GM06990 (cell line): ENCODE measurements at regions not wholly inside any gene's neighbourhood (a gene's known extent, or its start where the extent isn't known, plus 50 kb on each side); places are given as distances from the start of the nearest gene placed in this dataset.

Experiments
- DNase-seq: peaks from one replicate; pipeline ENCODE4 v3.0.0-alpha.2; 2011; ENCODE audit not compliant: insufficient read length; ENCODE audit errors: extremely low read depth
- H3K27me3 ChIP-seq: replicated peaks from 2 replicates; pipeline ENCODE4 v1.6.0; 2011; ENCODE audit warnings: low read length; ENCODE audit not compliant: control insufficient read depth, insufficient read depth
- H3K36me3 ChIP-seq: 2 replicates; pipeline ENCODE4 v1.5.1; 2011; ENCODE audit warnings: low read length; ENCODE audit not compliant: control insufficient read depth, insufficient read depth
- H3K4me3 ChIP-seq: replicated peaks from 2 replicates; pipeline ENCODE4 v1.5.1; 2011; ENCODE audit warnings: low read depth, mild to moderate bottlenecking, control low read depth, low read length
- CTCF ChIP-seq: IDR thresholded peaks from 2 replicates; pipeline ENCODE4 v1.5.1; 2011; ENCODE audit warnings: low read length, control low read depth, mild to moderate bottlenecking, inconsistent platforms; ENCODE audit not compliant: insufficient read depth, poor library complexity, severe bottlenecking

- H3K36me3 ChIP-seq: no peaks in the 10 kb centered on the region
- no peak for TF ChIP-seq CTCF
- DNase-seq: no peak
- no peak overlapping the region for H3K4me3 ChIP-seq
- H3K27me3 ChIP-seq: no peaks in the 10 kb centered on the region
Measured at GRCh38 chr4:92182006-92182735, 121.6 kb upstream of the GRID2 start.

- no peak for DNase-seq
- TF ChIP-seq CTCF: no peak
- Histone ChIP-seq H3K36me3 (no peaks in the 10 kb centered on the region), H3K4me3 (no peak overlapping the region), H3K27me3 (no peaks in the 10 kb centered on the region)
Measured at GRCh38 chr4:92182736-92183407, 120.9 kb upstream of the GRID2 start.

GRCh38 chr4:92183825-92184224 is 119.9 kb upstream of the GRID2 start:
- DNase-seq: no peak
- Histone ChIP-seq H3K36me3 (no peaks in the 10 kb centered on the region), H3K27me3 (no peaks in the 10 kb centered on the region), H3K4me3 (no peak overlapping the region)
- TF ChIP-seq CTCF: no peak

DNA sequence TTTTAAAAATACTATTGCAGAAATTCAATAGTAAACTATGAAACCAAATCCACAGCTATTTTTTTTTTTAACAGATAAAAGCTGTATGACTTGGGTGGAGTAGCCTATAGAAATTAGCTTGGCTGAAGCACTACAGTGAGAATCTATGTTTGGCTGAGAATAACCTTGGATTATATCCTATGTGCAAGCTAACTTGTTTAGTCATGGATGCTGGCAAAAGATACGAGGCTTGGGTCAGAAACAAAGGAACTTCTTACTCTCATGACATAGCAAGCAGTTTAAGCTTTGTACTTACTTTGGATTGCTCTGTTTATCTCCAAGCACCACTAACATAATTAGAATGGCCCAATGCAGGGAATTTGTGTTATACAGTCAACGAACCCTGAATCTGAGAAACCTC is 119.2 kb upstream of the GRID2 start:
- no peak for DNase-seq
- Histone ChIP-seq H3K36me3 (no peaks in the 10 kb centered on the region), H3K27me3 (no peaks in the 10 kb centered on the region), H3K4me3 (no peak overlapping the region)
- no peak for TF ChIP-seq CTCF

- H3K36me3 ChIP-seq: no peaks in the 10 kb centered on the region
- H3K27me3 ChIP-seq: no peaks in the 10 kb centered on the region
- TF ChIP-seq CTCF: no peak
- no peak for DNase-seq
- no peak overlapping the region for H3K4me3 ChIP-seq
Measured at GRCh38 chr4:92186239-92186638, 117.5 kb upstream of the GRID2 start.
